ENCODE measurements at regions not wholly inside any gene's neighbourhood (a gene's known extent, or its start where the extent isn't known, plus 50 kb on each side); places are given as distances from the start of the nearest gene placed in this dataset.

GRCh38 chr11:70493891-70494290 is 95.6 kb downstream of the CTTN start:
- TF ChIP-seq POLR2A (IDR thresholded peaks at IDR 0.05; ENCODE audit: low read length) (no peak), GATA1 (IDR thresholded peaks at IDR 0.05; ENCODE audit: low read depth, low read length) (no peak)

Measured in erythroblast (primary cell).